GM18517 (cell line): ENCODE measurements at regions not wholly inside any gene's neighbourhood (a gene's known extent, or its start where the extent isn't known, plus 50 kb on each side); places are given as distances from the start of the nearest gene placed in this dataset.
"Not testable (repeated sequence)": the region's sequence is repeated elsewhere in the genome, so short reads cannot be mapped to it uniquely, and the experiment has no call there.

Source experiments
- ATAC-seq: cut with Tn5 transposase; IDR thresholded peaks from one replicate; pipeline ENCODE4 v1.9.1; 2021; ENCODE audit warnings: mild to moderate bottlenecking, moderate library complexity; ENCODE audit not compliant: unreplicated experiment

- ATAC-seq, result no peak
Measured at GRCh38 chr7:25727446-25727845, 424.6 kb upstream of the NFE2L3 start.

DNA sequence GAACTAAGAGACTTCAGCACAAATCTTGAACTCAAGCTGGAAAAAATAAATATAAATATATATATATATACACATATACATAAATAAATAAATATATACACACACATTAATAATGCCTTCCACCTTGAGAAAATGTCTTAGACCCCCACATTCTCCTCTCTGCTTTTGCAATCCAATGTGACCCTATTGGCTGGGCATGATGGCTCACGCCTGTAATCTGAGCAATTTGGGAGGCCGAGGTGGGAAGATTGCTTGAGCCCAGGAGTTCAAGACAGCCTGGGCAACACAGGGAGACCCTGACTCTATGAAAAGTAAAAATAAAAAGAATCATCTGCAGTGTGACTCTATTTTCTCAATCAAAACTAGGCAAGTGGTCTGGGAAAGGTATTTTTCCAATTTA lies 424.1 kb upstream of the NFE2L3 start:
- ATAC-seq, result no peak

DNA sequence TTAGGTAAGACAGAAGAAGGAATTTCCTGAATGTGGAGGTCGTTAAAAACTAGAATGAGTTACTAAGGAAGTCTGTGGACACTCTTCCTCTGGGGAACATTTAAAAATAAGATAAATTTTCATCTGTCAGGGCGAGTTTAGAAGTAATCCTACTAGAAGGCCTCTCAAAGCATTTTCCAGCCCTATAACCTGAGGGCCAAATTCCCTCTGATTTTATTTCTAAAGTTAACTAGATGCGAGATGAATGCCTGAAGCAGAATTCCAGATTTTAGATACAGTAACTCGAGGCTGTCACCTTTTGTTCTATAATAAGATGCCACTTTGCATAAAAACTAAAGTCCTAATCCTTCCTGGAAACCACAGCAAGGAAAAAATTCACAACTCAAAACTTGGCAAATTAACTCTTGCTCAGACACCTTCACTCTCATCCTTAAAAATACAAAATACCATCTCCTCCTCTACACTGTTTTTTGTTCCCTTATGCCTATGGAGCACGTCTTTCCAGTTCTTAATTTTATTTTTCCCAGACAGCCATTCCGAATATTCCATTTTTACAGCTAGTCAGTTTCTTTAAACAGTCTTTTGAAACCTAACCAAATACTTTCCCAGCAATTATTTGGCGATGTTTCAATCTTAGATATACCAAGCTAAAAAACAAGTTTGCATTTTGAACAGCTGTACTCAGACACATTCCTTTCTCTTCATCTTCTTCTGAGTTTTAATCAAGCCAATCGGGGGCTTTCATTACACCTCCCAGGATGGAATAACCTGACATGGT lies 420.7 kb upstream of the NFE2L3 start:
- no peak for ATAC-seq

DNA sequence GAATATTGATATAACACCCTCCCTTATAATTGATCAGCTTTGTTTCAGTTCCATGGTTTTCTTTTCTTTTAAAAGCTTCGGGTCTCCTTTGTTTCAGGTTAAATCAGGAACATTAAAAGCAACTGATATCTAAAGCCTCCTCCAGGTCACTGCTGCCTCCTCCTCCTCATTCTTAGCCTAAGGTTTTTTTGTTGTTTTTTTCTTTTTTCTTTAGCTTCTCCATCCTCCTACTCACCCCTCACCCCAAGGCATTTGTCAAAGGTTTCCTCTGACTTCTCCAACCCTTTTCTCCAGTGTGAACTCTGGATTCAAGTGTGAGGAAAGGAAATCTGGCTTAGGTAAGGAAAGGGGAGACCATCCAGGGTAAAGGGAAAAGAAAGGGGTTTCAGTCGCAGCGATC lies 420.2 kb upstream of the NFE2L3 start:
- no peak for ATAC-seq

GRCh38 chr7:25732766-25733217 lies 419.2 kb upstream of the NFE2L3 start:
- ATAC-seq, result no peak

- ATAC-seq, result no peak
Measured at GRCh38 chr7:25735674-25736242, 416.2 kb upstream of the NFE2L3 start.

DNA sequence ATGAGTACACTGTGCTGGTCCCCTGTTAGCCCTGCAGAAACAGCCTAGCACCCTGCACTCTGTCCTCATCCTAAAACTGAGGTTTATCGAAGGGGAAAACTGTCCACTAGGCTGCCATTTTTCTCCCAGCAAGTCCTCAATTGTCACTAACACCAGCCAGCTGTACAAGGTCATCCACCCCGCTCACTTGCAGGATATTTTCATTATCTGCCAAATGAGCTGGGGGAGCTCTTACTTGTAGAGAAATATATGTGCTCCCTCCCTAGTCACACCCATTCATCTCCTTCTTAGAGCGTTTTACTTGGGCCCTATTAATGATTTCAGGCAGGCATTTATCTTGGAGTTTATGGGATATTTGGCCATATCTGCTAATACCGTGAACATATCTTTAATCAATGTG lies 413.5 kb upstream of the NFE2L3 start:
- no peak for ATAC-seq

DNA sequence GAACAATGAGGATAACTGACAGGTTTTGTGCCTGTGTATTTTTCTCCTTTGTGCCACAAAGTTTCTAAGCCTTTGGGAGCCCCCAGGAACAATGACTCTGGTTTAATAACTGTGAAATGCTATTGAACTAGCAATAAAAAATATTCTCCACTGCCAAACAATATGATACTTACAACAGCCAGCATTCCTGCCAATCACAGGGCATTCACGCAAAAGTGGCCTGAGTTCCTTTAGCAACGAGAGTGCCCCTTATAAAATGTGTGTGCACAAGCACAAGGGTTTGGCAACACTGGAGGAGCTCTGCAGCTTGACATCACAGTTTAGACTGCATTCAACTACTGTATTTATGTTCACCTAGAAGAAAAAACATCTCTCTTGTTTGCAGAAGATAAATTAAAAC lies 412.9 kb upstream of the NFE2L3 start:
- ATAC-seq, result no peak

DNA sequence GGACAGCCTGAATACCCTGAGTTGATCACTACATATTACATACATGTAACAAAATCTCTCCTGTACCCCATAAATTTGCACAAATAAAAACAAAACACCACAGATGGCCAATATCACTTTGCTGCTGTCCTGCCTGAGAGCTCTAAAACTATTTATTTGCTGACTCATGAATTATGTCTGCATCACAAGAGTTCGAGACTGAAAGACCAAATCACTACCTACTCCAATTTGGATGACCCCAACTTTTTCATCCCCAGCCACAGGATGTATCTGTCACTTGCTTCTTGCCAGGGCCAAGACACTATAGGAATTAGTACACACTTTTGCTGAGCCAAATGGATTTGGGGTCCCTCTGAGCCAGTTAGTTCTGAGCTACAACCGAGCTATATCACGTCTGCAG lies 409.7 kb upstream of the NFE2L3 start:
- no peak for ATAC-seq

DNA sequence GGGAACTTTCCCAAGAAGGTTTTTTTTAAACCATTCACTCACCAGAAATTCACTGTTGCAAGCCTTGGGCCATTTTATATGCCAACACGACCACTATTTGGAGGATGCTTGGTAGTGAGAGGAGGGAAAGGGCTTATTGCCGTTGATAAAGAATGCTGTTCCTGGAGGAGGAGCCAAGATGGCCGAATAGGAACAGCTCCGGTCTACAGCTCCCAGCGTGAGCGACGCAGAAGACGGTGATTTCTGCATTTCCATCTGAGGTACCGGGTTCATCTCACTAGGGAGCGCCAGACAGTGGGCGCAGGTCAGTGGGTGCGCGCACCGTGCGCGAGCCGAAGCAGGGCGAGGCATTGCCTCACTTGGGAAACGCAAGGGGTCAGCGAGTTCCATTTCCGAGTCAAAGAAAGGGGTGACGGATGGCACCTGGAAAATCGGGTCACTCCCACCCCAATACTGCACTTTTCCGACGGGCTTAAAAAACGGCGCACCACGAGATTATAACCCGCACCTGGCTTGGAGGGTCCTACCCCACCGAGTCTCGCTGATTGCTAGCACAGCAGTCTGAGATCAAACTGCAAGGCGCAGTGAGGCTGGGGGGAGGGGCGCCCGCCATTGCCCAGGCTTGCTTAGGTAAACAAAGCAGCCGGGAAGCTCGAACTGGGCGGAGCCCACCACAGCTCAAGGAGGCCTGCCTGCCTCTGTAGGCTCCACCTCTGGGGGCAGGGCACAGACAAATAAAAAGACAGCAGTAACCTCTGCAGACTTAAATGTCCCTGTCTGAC lies 408.1 kb upstream of the NFE2L3 start:
- ATAC-seq, result not testable (repeated sequence)

GRCh38 chr7:25750744-25751508 lies 401.1 kb upstream of the NFE2L3 start:
- no peak for ATAC-seq

GRCh38 chr7:25752154-25752553 lies 399.8 kb upstream of the NFE2L3 start:
- no peak for ATAC-seq

- ATAC-seq, result no peak
Measured at GRCh38 chr7:25752967-25753791, 398.8 kb upstream of the NFE2L3 start.

DNA sequence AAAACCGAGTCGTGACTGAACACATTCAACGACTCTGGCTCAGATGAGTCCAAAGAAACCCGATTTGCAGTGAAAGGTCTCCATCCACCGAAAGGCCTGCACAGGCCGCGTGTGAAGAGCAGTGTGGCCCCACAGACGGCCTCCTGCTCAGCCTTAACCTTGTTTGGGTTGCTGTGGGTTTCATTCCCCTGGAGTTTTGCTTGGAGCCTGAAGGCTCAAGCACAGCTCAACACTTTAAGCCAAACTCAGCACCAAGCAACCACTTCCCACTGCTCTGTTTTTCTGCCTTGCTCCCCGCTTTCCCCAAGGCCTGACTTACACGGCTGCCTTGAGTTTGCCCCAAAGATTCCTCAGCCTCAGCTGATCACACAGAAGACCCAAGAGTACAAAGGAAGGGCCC lies 398.2 kb upstream of the NFE2L3 start:
- no peak for ATAC-seq

GRCh38 chr7:25754333-25754732 lies 397.7 kb upstream of the NFE2L3 start:
- ATAC-seq, result no peak

DNA sequence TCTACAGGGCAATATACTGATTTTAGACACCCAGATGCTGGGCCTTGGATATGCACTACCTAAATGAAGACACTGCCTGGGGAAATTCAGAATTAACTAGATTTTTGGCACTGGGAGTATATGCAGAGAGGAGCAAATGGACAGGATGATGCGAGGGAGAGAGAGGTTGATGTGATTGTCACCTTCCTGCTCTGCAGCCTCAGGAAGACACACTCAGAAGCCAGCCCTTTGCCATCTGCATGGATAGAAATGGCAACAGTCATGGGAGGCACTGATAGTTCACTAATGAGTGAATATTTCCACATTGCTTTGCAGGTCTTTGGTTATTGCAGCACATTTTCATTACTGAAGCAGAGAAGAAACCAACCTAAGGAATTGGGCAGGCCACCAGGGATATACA lies 397.2 kb upstream of the NFE2L3 start:
- ATAC-seq, result no peak

DNA sequence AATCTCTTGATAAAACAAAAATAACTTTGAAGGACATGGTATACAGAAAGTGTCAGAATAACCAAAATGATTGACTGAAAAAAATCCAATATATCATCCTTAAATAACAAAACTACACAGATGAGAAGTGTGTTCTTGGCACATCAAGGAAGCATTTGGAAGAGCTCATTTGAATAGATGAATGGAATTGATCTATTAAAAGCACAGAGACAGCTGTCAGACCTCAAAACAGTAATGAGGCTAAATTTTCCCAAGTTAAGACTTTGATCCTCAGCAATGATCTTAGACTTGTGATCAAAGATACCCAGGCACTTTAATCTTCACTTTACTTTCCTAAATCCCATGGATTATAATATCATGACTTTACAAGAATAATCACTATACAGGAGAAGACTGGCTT lies 395.4 kb upstream of the NFE2L3 start:
- ATAC-seq, result no peak

GRCh38 chr7:25758559-25758958 lies 393.4 kb upstream of the NFE2L3 start:
- ATAC-seq, result no peak

DNA sequence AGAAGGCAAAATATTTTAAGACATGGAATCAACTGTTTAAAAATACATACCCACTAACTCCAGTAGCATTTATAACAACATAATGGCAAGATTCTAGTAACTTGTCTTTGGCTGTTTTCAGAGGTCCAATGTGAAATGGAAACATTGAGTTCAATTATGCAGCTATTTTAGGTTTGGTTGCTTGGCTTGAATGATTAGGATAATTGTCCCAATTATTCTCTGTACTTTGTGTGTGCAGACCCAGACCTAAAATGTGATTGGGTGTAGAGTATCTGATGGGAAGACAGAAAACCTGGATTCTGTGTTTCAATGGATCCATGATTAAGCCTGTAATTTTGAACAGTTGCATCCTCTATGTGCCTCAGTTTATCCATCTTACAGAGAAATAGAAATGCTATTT lies 392.7 kb upstream of the NFE2L3 start:
- ATAC-seq, result no peak

GRCh38 chr7:25759748-25760147 lies 392.2 kb upstream of the NFE2L3 start:
- ATAC-seq, result no peak
